Uterus (tissue), 3 donors: ENCODE measurements at regions not wholly inside any gene's neighbourhood (a gene's known extent, or its start where the extent isn't known, plus 50 kb on each side); places are given as distances from the start of the nearest gene placed in this dataset.

Experiments
- DNase-seq, 2 donors: peaks; one replicate each; pipeline ENCODE4 v3.0.0-alpha.2; 2019 to 2020
- H3K27ac ChIP-seq, 2 donors: fragments of 200-600 bp; sonication (generic); 1 replicate in 1 of 2; 2 replicates in 1 of 2; pipeline ENCODE4 v1.5.1; 2016 to 2018
- H3K27me3 ChIP-seq, 2 donors: fragments of 200-600 bp; sonication (generic); one replicate each; pipeline ENCODE4 v1.5.1; 2018 to 2019; ENCODE audit warnings: control low read depth in 1 of 2
- H3K36me3 ChIP-seq, 2 donors: fragments of 200-600 bp; sonication (generic); one replicate each; pipeline ENCODE4 v1.5.1; 2019; ENCODE audit warnings: control low read depth in 1 of 2
- H3K4me1 ChIP-seq, 2 donors: fragments of 200-600 bp; sonication (generic); one replicate each; pipeline ENCODE4 v1.5.1; 2018 to 2019; ENCODE audit warnings: control low read depth in 1 of 2
- H3K4me3 ChIP-seq, 2 donors: fragments of 200-600 bp; sonication (generic); 1 replicate in 1 of 2; 2 replicates in 1 of 2; pipeline ENCODE4 v1.5.1; 2018 to 2019; ENCODE audit warnings: mild to moderate bottlenecking in 1 of 2
- H3K9me3 ChIP-seq, 2 donors: fragments of 200-600 bp; sonication (generic); one replicate each; pipeline ENCODE4 v1.5.1; 2019; ENCODE audit warnings: control low read depth in 1 of 2
- POLR2A ChIP-seq, 2 donors: fragments of 450-650 bp; IDR thresholded peaks; one replicate each; pipeline ENCODE4 v1.6.1; 2016; ENCODE audit warnings: antibody characterized with exemption in 2 of 2, mild to moderate bottlenecking in 1 of 2, moderate library complexity in 1 of 2
- intact Hi-C: fragments of 100-400 bp; cut with DNase I; formaldehyde crosslinking; loops from one replicate; pipeline ENCODE4 v1.15.1; 2023; ENCODE audit warnings: low total_unique reads
- TF ChIP-seq, protein P1 (sequence below), 4 experiments: fragments of 200-600 bp in 2 of 4; fragments of 450-650 bp in 2 of 4; sonication (generic) in 2 of 4; IDR thresholded peaks; one replicate each; pipeline ENCODE4 v1.5.1; 2016 to 2019; ENCODE audit warnings: antibody characterized with exemption in 4 of 4, mild to moderate bottlenecking in 2 of 4, moderate library complexity in 1 of 4
- donor health status: DM: yes; HTN: yes; CAD: no.

DNA sequence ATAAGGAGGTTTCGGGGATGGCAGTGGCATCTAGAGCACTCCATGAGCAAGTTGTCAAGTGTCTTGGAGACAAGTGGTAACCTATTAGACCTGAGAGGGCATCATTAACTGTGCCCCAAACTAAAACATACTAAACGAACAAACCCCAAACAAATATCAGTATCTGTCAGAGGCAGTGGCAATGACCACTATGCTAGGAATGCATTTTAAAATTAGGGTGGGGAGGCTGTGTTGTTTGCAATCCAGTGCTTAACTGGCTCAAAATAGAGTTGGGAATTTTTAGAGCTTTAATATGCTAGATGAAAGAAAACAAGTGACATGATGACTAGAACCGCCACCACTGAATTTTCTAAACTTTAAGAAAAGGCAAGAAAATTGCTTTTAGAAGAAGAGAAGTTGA lies 51.8 kb upstream of the TPRG1 start:
- H3K4me1 ChIP-seq: peaks cover 0 to 3% of the 10 kb centered on the region in 2 donors
- no peak for DNase-seq
- H3K4me3 ChIP-seq: no peak overlapping the region
- no peaks in the 10 kb centered on the region for H3K36me3 ChIP-seq
- TF ChIP-seq POLR2A (IDR thresholded peaks at IDR 0.05): no peak
- TF ChIP-seq, protein P1, sequence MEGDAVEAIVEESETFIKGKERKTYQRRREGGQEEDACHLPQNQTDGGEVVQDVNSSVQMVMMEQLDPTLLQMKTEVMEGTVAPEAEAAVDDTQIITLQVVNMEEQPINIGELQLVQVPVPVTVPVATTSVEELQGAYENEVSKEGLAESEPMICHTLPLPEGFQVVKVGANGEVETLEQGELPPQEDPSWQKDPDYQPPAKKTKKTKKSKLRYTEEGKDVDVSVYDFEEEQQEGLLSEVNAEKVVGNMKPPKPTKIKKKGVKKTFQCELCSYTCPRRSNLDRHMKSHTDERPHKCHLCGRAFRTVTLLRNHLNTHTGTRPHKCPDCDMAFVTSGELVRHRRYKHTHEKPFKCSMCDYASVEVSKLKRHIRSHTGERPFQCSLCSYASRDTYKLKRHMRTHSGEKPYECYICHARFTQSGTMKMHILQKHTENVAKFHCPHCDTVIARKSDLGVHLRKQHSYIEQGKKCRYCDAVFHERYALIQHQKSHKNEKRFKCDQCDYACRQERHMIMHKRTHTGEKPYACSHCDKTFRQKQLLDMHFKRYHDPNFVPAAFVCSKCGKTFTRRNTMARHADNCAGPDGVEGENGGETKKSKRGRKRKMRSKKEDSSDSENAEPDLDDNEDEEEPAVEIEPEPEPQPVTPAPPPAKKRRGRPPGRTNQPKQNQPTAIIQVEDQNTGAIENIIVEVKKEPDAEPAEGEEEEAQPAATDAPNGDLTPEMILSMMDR (IDR thresholded peaks at IDR 0.05): no peak
- intact Hi-C loops: no loop called here
- H3K9me3 ChIP-seq: no peaks in the 10 kb centered on the region
- peak overlapping the region; percentile 22 to 87 for H3K27ac ChIP-seq
- no peaks in the 10 kb centered on the region for H3K27me3 ChIP-seq

DNA sequence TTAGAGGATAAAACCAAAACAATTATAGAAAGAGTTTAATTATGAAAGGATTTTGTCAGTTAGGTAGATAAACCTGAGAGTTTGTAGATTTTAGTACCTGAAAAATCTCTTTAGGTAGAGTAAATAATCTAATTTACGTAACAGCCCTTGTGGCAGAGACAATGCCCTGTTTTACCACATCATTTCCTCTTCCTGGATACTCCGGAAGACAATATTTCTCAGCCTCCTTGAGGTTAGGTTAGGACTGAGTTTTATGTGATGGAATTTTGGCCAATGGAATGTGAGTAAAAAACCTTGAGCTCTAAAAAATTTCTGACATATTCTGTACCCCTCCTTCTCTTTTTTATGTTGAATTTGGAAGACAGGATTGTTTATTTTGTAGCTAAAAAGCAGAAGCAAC lies 50.7 kb upstream of the TPRG1 start:
- Histone ChIP-seq H3K27me3 (no peaks in the 10 kb centered on the region), H3K36me3 (no peaks in the 10 kb centered on the region), H3K27ac (peak overlapping the region; percentile 81 to 87), H3K9me3 (no peaks in the 10 kb centered on the region), H3K4me1 (peaks cover 0 to 7% of the 10 kb centered on the region in 2 donors), H3K4me3 (no peak overlapping the region)
- no peak for TF ChIP-seq POLR2A (IDR thresholded peaks at IDR 0.05)
- TF ChIP-seq, protein P1 (IDR thresholded peaks at IDR 0.05): no peak
- intact Hi-C loops: no loop called here
- DNase-seq: no peak
